NCI-H2227 (cell line): ENCODE measurements at regions not wholly inside any gene's neighbourhood (a gene's known extent, or its start where the extent isn't known, plus 50 kb on each side); places are given as distances from the start of the nearest gene placed in this dataset.
"Not testable (repeated sequence)": the region's sequence is repeated elsewhere in the genome, so short reads cannot be mapped to it uniquely, and the experiment has no call there.

ENCODE experiments used
- DNase-seq: peaks from one replicate; lab custom pipeline; 2025; ENCODE audit not compliant: unreplicated experiment; lab: John Stamatoyannopoulos, UW

- DNase-seq = no peak
Measured at GRCh38 chr12:27133022-27133590, 50.7 kb upstream of the C12orf71 start.

GRCh38 chr12:27140478-27140969 lies 58.1 kb upstream of the C12orf71 start:
- DNase-seq = no peak

- DNase-seq = peak; percentile 71
Measured at GRCh38 chr12:27142101-27142721, 59.8 kb upstream of the C12orf71 start.

GRCh38 chr12:27143256-27144069 lies 61.1 kb upstream of the C12orf71 start:
- no peak for DNase-seq

GRCh38 chr12:27145725-27146124 lies 63.3 kb upstream of the C12orf71 start:
- DNase-seq = not testable (repeated sequence)

- DNase-seq = no peak
Measured at GRCh38 chr12:27148373-27148772, 66.0 kb upstream of the C12orf71 start.

- DNase-seq = no peak
Measured at GRCh38 chr12:27148791-27149190, 66.4 kb upstream of the C12orf71 start.

- DNase-seq = no peak
Measured at GRCh38 chr12:27151479-27151878, 69.1 kb upstream of the C12orf71 start.

GRCh38 chr12:27158297-27158696 lies 75.9 kb upstream of the C12orf71 start:
- DNase-seq = no peak

- DNase-seq = no peak
Measured at GRCh38 chr12:27161458-27162228, 79.3 kb upstream of the C12orf71 start.

- no peak for DNase-seq
Measured at GRCh38 chr12:27162229-27162537, 79.8 kb upstream of the C12orf71 start.

GRCh38 chr12:27163048-27163715 lies 80.8 kb upstream of the C12orf71 start:
- DNase-seq = no peak

- DNase-seq = no peak
Measured at GRCh38 chr12:27163894-27164293, 80.2 kb upstream of the STK38L start.

GRCh38 chr12:27164330-27165040 lies 79.6 kb upstream of the STK38L start:
- no peak for DNase-seq

GRCh38 chr12:27165958-27166357 lies 78.1 kb upstream of the STK38L start:
- DNase-seq = not testable (repeated sequence)

- DNase-seq = not testable (repeated sequence)
Measured at GRCh38 chr12:27171494-27171893, 72.6 kb upstream of the STK38L start.

- DNase-seq = no peak
Measured at GRCh38 chr12:27176765-27177164, 67.3 kb upstream of the STK38L start.

- no peak for DNase-seq
Measured at GRCh38 chr12:27177706-27178105, 66.4 kb upstream of the STK38L start.

GRCh38 chr12:27178255-27178654 lies 65.8 kb upstream of the STK38L start:
- no peak for DNase-seq

GRCh38 chr12:27178723-27179399 lies 65.2 kb upstream of the STK38L start:
- DNase-seq = no peak
